NCI-H226 (cell line): ENCODE measurements at regions not wholly inside any gene's neighbourhood (a gene's known extent, or its start where the extent isn't known, plus 50 kb on each side); places are given as distances from the start of the nearest gene placed in this dataset.
A peak's percentile ranks its signal among the peaks of the same experiment; 100 is the strongest.
"Not testable (repeated sequence)": the region's sequence is repeated elsewhere in the genome, so short reads cannot be mapped to it uniquely, and the experiment has no call there.

Source experiments
- DNase-seq: peaks from one replicate; pipeline ENCODE4 v3.0.0-alpha.2; 2015

- DNase-seq: no peak
Observed at GRCh38 chr9:86645303-86645702, 291.1 kb upstream of the TUT7 start.

- DNase-seq: no peak
Observed at GRCh38 chr9:86644675-86645034, 290.4 kb upstream of the TUT7 start.

GRCh38 chr9:86643946-86644674, 289.9 kb upstream of the TUT7 start:
- no peak for DNase-seq

- DNase-seq: no peak
Observed at GRCh38 chr9:86642721-86643120, 288.5 kb upstream of the TUT7 start.

GRCh38 chr9:86641970-86642369, 287.8 kb upstream of the TUT7 start:
- no peak for DNase-seq

- no peak for DNase-seq
Observed at GRCh38 chr9:86639899-86640379, 285.7 kb upstream of the TUT7 start.

- DNase-seq: no peak
Observed at GRCh38 chr9:86639287-86639686, 285.1 kb upstream of the TUT7 start.

- DNase-seq: no peak
Observed at GRCh38 chr9:86638109-86638508, 283.9 kb upstream of the TUT7 start.

- DNase-seq: no peak
Observed at GRCh38 chr9:86637515-86637914, 283.3 kb upstream of the TUT7 start.

GRCh38 chr9:86636519-86636918, 282.3 kb upstream of the TUT7 start:
- DNase-seq: no peak

- DNase-seq: no peak
Observed at GRCh38 chr9:86636038-86636437, 281.8 kb upstream of the TUT7 start.

- no peak for DNase-seq
Observed at GRCh38 chr9:86634501-86634900, 280.3 kb upstream of the TUT7 start.

GRCh38 chr9:86633945-86634344, 279.7 kb upstream of the TUT7 start:
- DNase-seq: no peak

- no peak for DNase-seq
Observed at GRCh38 chr9:86632537-86632936, 278.3 kb upstream of the TUT7 start.

GRCh38 chr9:86629530-86629929, 275.3 kb upstream of the TUT7 start:
- no peak for DNase-seq

- no peak for DNase-seq
Observed at GRCh38 chr9:86626802-86627201, 272.6 kb upstream of the TUT7 start.

GRCh38 chr9:86624630-86625029, 270.4 kb upstream of the TUT7 start:
- no peak for DNase-seq

GRCh38 chr9:86614871-86615849, 260.9 kb upstream of the TUT7 start:
- DNase-seq: peak; percentile 52

GRCh38 chr9:86613943-86614342, 259.7 kb upstream of the TUT7 start:
- no peak for DNase-seq

GRCh38 chr9:86611534-86611933, 257.3 kb upstream of the TUT7 start:
- not testable (repeated sequence) for DNase-seq

GRCh38 chr9:86605303-86605702, 251.1 kb upstream of the TUT7 start:
- no peak for DNase-seq

GRCh38 chr9:86604741-86605140, 250.5 kb upstream of the TUT7 start:
- DNase-seq: no peak

- DNase-seq: peak; percentile 26
Observed at GRCh38 chr9:86602715-86603114, 248.5 kb upstream of the TUT7 start.

GRCh38 chr9:86601697-86602096, 247.5 kb upstream of the TUT7 start:
- no peak for DNase-seq
